Astrocyte (in vitro differentiated cells and primary cell): ENCODE measurements at regions not wholly inside any gene's neighbourhood (a gene's known extent, or its start where the extent isn't known, plus 50 kb on each side); places are given as distances from the start of the nearest gene placed in this dataset.

ENCODE experiments used
- DNase-seq: peaks from one replicate; pipeline ENCODE4 v3.0.0-alpha.2; 2010; ENCODE audit warnings: low read depth
- FAIRE-seq: peaks from 2 replicates; lab custom pipeline; 2011; peaks lifted over from hg19 to GRCh38; lab: Jason Lieb, UNC
- H2AFZ ChIP-seq: 2 replicates; pipeline ENCODE4 v1.6.0; 2012; ENCODE audit warnings: low read depth, low read length, inconsistent platforms
- H3K27ac ChIP-seq: 2 replicates; pipeline ENCODE4 v1.5.1; 2011; ENCODE audit warnings: low read depth, low read length, inconsistent platforms
- H3K27me3 ChIP-seq: 2 replicates; pipeline ENCODE4 v1.6.0; 2011; ENCODE audit warnings: low read length, inconsistent platforms; ENCODE audit not compliant: insufficient read depth
- H3K36me3 ChIP-seq: 2 replicates; pipeline ENCODE4 v1.5.1; 2011; ENCODE audit warnings: low read length, inconsistent platforms; ENCODE audit not compliant: insufficient read depth
- H3K4me1 ChIP-seq: 2 replicates; pipeline ENCODE4 v1.5.1; 2011; ENCODE audit warnings: low read length, inconsistent platforms; ENCODE audit not compliant: insufficient read depth
- H3K4me2 ChIP-seq: 2 replicates; pipeline ENCODE4 v1.6.0; 2012; ENCODE audit warnings: low read length, inconsistent platforms
- H3K4me3 ChIP-seq: 2 replicates; pipeline ENCODE4 v1.5.1; 2011; ENCODE audit warnings: low read depth, mild to moderate bottlenecking, low read length, inconsistent platforms; ENCODE audit not compliant: insufficient read depth
- H3K79me2 ChIP-seq: 2 replicates; pipeline ENCODE4 v1.6.0; 2012; ENCODE audit warnings: mild to moderate bottlenecking, low read length, inconsistent platforms; ENCODE audit not compliant: insufficient read depth
- H3K9ac ChIP-seq: 2 replicates; pipeline ENCODE4 v1.6.0; 2012; ENCODE audit warnings: mild to moderate bottlenecking, low read length, inconsistent platforms
- H3K9me3 ChIP-seq: 2 replicates; pipeline ENCODE4 v1.5.1; 2012; ENCODE audit warnings: low read depth, mild to moderate bottlenecking, low read length, inconsistent platforms; ENCODE audit not compliant: insufficient read depth
- H4K20me1 ChIP-seq: 2 replicates; pipeline ENCODE4 v1.6.0; 2012; ENCODE audit warnings: low read length, inconsistent platforms; ENCODE audit not compliant: insufficient read depth
- H3K27ac Mint-ChIP-seq: one replicate; pipeline ENCODE4 v1.8.0; 2021; ENCODE audit warnings: mild to moderate bottlenecking, mixed read lengths; ENCODE audit not compliant: unreplicated experiment
- H3K27me3 Mint-ChIP-seq: one replicate; pipeline ENCODE4 v1.8.0; 2021; ENCODE audit warnings: low read depth, mixed read lengths; ENCODE audit not compliant: unreplicated experiment
- H3K36me3 Mint-ChIP-seq: one replicate; pipeline ENCODE4 v1.8.0; 2021; ENCODE audit warnings: low read depth, mixed read lengths; ENCODE audit not compliant: unreplicated experiment
- H3K4me1 Mint-ChIP-seq: one replicate; pipeline ENCODE4 v1.8.0; 2021; ENCODE audit warnings: low read depth, mixed read lengths; ENCODE audit not compliant: unreplicated experiment
- H3K4me3 Mint-ChIP-seq: one replicate; pipeline ENCODE4 v1.8.0; 2021; ENCODE audit warnings: mild to moderate bottlenecking, moderate library complexity, mixed read lengths; ENCODE audit not compliant: unreplicated experiment
- H3K9me3 Mint-ChIP-seq: one replicate; pipeline ENCODE4 v1.8.0; 2021; ENCODE audit warnings: mild to moderate bottlenecking, mixed read lengths; ENCODE audit not compliant: unreplicated experiment
- EZH2 ChIP-seq: IDR thresholded peaks from 2 replicates; pipeline ENCODE4 v1.6.1; 2012; ENCODE audit warnings: mild to moderate bottlenecking, low read length, inconsistent platforms; ENCODE audit not compliant: insufficient read depth
- TF ChIP-seq, protein P1 (sequence below): IDR thresholded peaks from 2 replicates; pipeline ENCODE4 v1.5.1; 2011; ENCODE audit warnings: low read depth, mild to moderate bottlenecking, inconsistent platforms, low read length, moderate library complexity; ENCODE audit not compliant: insufficient read depth

DNA sequence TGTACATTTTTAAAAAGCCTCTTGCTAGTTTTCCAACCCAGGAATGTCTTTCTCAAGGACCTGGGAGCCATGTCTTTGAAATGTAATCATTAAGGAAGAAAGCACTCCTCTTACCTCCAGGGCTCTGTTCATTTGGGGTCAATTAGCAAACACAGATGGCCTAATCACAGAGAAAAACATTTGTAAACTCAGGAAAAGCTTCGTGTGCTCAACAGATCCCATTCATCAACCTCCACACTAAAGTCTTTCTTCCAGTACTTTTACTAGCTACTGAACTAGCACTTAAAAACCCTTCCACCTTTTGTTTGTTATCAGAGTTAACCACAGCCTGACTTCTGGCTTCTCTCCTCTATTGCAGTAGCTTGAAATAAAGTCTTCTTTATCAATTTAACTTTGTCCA is 441.4 kb downstream of the PCDH20 start:
- Histone ChIP-seq H3K4me1 (no peaks in the 10 kb centered on the region), H3K79me2 (no peaks in the 10 kb centered on the region), H4K20me1 (no peaks in the 10 kb centered on the region), H3K27me3 (no peaks in the 10 kb centered on the region), H3K4me2 (no peak overlapping the region), H3K27ac (no peak overlapping the region), H3K36me3 (no peaks in the 10 kb centered on the region), H3K4me3 (no peak overlapping the region), H3K9me3 (no peaks in the 10 kb centered on the region), H2AFZ (no peak overlapping the region), H3K9ac (no peak overlapping the region)
- peaks cover 3% of the 10 kb centered on the region for H3K9me3 Mint-ChIP-seq
- no peak overlapping the region for H3K27ac Mint-ChIP-seq
- H3K36me3 Mint-ChIP-seq = no peaks in the 10 kb centered on the region
- no peaks in the 10 kb centered on the region for H3K27me3 Mint-ChIP-seq
- no peak for TF ChIP-seq EZH2
- TF ChIP-seq, protein P1, sequence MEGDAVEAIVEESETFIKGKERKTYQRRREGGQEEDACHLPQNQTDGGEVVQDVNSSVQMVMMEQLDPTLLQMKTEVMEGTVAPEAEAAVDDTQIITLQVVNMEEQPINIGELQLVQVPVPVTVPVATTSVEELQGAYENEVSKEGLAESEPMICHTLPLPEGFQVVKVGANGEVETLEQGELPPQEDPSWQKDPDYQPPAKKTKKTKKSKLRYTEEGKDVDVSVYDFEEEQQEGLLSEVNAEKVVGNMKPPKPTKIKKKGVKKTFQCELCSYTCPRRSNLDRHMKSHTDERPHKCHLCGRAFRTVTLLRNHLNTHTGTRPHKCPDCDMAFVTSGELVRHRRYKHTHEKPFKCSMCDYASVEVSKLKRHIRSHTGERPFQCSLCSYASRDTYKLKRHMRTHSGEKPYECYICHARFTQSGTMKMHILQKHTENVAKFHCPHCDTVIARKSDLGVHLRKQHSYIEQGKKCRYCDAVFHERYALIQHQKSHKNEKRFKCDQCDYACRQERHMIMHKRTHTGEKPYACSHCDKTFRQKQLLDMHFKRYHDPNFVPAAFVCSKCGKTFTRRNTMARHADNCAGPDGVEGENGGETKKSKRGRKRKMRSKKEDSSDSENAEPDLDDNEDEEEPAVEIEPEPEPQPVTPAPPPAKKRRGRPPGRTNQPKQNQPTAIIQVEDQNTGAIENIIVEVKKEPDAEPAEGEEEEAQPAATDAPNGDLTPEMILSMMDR = no peak
- FAIRE-seq = no peak
- H3K4me3 Mint-ChIP-seq = no peak overlapping the region
- no peaks in the 10 kb centered on the region for H3K4me1 Mint-ChIP-seq
- DNase-seq = no peak

DNA sequence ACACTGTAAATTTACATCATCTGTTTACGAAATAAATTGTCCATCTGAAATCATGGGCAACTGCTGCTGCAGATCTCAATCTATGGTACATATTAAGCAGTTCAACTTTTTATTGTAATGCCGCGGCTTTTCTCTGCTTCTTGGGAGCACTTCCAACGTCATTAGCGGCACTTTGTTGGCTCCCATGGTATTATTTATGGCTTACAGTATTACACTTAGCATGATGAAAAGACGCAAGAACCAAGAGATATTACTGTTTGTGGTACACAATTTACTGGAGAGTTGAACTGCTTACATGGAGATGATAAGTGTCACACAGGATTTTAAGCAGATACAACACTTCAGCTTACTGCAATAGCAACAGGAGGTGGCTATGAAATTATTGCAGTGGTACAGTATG is 442.1 kb downstream of the PCDH20 start:
- peaks cover 3% of the 10 kb centered on the region for H3K9me3 Mint-ChIP-seq
- H3K4me3 Mint-ChIP-seq = no peak overlapping the region
- Histone ChIP-seq H3K4me3 (no peak overlapping the region), H2AFZ (no peak overlapping the region), H3K27me3 (no peaks in the 10 kb centered on the region), H4K20me1 (no peaks in the 10 kb centered on the region), H3K9ac (no peak overlapping the region), H3K9me3 (no peaks in the 10 kb centered on the region), H3K27ac (no peak overlapping the region), H3K4me1 (no peaks in the 10 kb centered on the region), H3K4me2 (no peak overlapping the region), H3K36me3 (no peaks in the 10 kb centered on the region), H3K79me2 (no peaks in the 10 kb centered on the region)
- H3K27ac Mint-ChIP-seq = no peak overlapping the region
- H3K4me1 Mint-ChIP-seq = no peaks in the 10 kb centered on the region
- DNase-seq (no peak), FAIRE-seq (no peak)
- TF ChIP-seq, protein P1 = no peak
- no peak for TF ChIP-seq EZH2
- no peaks in the 10 kb centered on the region for H3K36me3 Mint-ChIP-seq
- H3K27me3 Mint-ChIP-seq = no peaks in the 10 kb centered on the region

DNA sequence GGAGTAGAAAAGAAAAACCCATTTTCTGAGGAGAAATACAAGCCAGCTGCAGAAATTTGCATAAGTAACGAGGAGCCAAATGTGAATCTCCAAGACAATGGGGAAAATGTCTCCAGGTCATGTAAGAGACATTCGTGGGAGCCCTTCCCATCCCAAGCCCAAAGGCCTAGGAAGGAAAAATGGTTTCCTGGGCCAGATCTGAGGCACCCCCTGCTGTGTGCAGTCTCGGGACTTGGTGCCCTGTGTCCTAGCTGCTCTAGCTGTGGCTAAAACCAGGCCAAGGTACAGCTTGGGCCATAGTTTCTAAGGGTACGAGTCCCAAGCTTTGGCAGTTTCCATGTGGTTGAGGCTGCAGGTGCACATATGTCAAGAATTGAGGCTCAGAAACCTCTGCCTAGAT is 444.9 kb downstream of the PCDH20 start:
- no peak overlapping the region for H3K4me2 ChIP-seq
- no peaks in the 10 kb centered on the region for H4K20me1 ChIP-seq
- H3K4me1 ChIP-seq = no peaks in the 10 kb centered on the region
- H3K36me3 ChIP-seq = no peaks in the 10 kb centered on the region
- no peaks in the 10 kb centered on the region for H3K4me1 Mint-ChIP-seq
- H3K9me3 ChIP-seq = no peaks in the 10 kb centered on the region
- no peaks in the 10 kb centered on the region for H3K36me3 Mint-ChIP-seq
- H3K27ac Mint-ChIP-seq = no peak overlapping the region
- no peaks in the 10 kb centered on the region for H3K27me3 ChIP-seq
- FAIRE-seq = no peak
- H2AFZ ChIP-seq = no peak overlapping the region
- H3K27me3 Mint-ChIP-seq = no peaks in the 10 kb centered on the region
- H3K4me3 ChIP-seq = no peak overlapping the region
- no peak for DNase-seq
- H3K79me2 ChIP-seq = no peaks in the 10 kb centered on the region
- H3K4me3 Mint-ChIP-seq = no peak overlapping the region
- no peak overlapping the region for H3K9ac ChIP-seq
- no peak for TF ChIP-seq EZH2
- TF ChIP-seq, protein P1 = no peak
- H3K27ac ChIP-seq = no peak overlapping the region
- peaks cover 3% of the 10 kb centered on the region for H3K9me3 Mint-ChIP-seq
